HEK293 (cell line): ENCODE measurements at regions not wholly inside any gene's neighbourhood (a gene's known extent, or its start where the extent isn't known, plus 50 kb on each side); places are given as distances from the start of the nearest gene placed in this dataset.
"Not testable (repeated sequence)": the region's sequence is repeated elsewhere in the genome, so short reads cannot be mapped to it uniquely, and the experiment has no call there.

Source experiments
- CTCF ChIA-PET: fragments of 350-600 bp; formaldehyde crosslinking; extraction: SDS; loops from one replicate; lab custom pipeline; 2021; ENCODE audit warnings: antibody characterized with exemption; lab: Yijun Ruan, JAX
- POLR2A ChIA-PET: fragments of 300-600 bp; formaldehyde crosslinking; extraction: SDS; loops from one replicate; lab custom pipeline; 2020; ENCODE audit warnings: antibody characterized with exemption, inconsistent platforms; lab: Yijun Ruan, JAX
- H3K27ac ChIP-seq: fragments of 200-500 bp; sonication (Bioruptor generic); 2 replicates; pipeline ENCODE4 v1.5.1; 2014; ENCODE audit warnings: low read depth, low read length, control low read depth, inconsistent platforms; ENCODE audit errors: extremely low read depth
- H3K36me3 ChIP-seq, 2 experiments: fragments of 200-500 bp in 1 of 2; sonication (Bioruptor generic) in 1 of 2; 1 replicate in 1 of 2; 2 replicates in 1 of 2; pipeline ENCODE4 v1.5.1; 2014 to 2017; ENCODE audit warnings: inconsistent platforms in 2 of 2, low read length in 2 of 2; ENCODE audit not compliant: control insufficient read depth in 2 of 2, insufficient read depth in 1 of 2
- H3K4me1 ChIP-seq: fragments of 200-500 bp; sonication (Bioruptor generic); 2 replicates; pipeline ENCODE4 v1.5.1; 2014; ENCODE audit warnings: mild to moderate bottlenecking, low read length, inconsistent platforms; ENCODE audit not compliant: control insufficient read depth, insufficient read depth
- H3K4me3 ChIP-seq: 2 replicates; pipeline ENCODE4 v1.5.1; 2011; ENCODE audit warnings: low read depth, mild to moderate bottlenecking, control low read depth, low read length, moderate library complexity
- H3K9me3 ChIP-seq: fragments of 200-500 bp; sonication (Bioruptor generic); 2 replicates; pipeline ENCODE4 v1.5.1; 2014; ENCODE audit warnings: low read depth, low read length, inconsistent platforms; ENCODE audit not compliant: control insufficient read depth, insufficient read depth
- ATF2 ChIP-seq: fragments of 450-650 bp; formaldehyde crosslinking; IDR thresholded peaks from 2 replicates; pipeline ENCODE4 v1.5.1; 2016; ENCODE audit warnings: missing biosample characterization, missing genetic modification characterization, low read depth
- EGR2 ChIP-seq: fragments of 450-650 bp; formaldehyde crosslinking; IDR thresholded peaks from 2 replicates; pipeline ENCODE4 v1.5.1; 2016; ENCODE audit warnings: low read depth, missing biosample characterization, missing genetic modification characterization
- GFI1B ChIP-seq: fragments of 450-650 bp; formaldehyde crosslinking; IDR thresholded peaks from 2 replicates; pipeline ENCODE4 v1.5.1; 2016; ENCODE audit warnings: missing biosample characterization, missing genetic modification characterization
- GLIS2 ChIP-seq: fragments of 450-650 bp; formaldehyde crosslinking; IDR thresholded peaks from 2 replicates; pipeline ENCODE4 v1.5.1; 2016; ENCODE audit warnings: missing biosample characterization, missing genetic modification characterization
- IKZF3 ChIP-seq: fragments of 450-650 bp; IDR thresholded peaks from 2 replicates; pipeline ENCODE4 v1.5.0; 2018; ENCODE audit warnings: missing biosample characterization, mild to moderate bottlenecking, missing genetic modification characterization, moderate library complexity
- OSR2 ChIP-seq: fragments of 450-650 bp; formaldehyde crosslinking; IDR thresholded peaks from 2 replicates; pipeline ENCODE4 v1.5.1; 2016; ENCODE audit warnings: missing biosample characterization, missing genetic modification characterization
- PRDM1 ChIP-seq: fragments of 450-650 bp; formaldehyde crosslinking; IDR thresholded peaks from 2 replicates; pipeline ENCODE4; 2016; ENCODE audit warnings: missing biosample characterization, missing genetic modification characterization
- SCRT2 ChIP-seq: fragments of 450-650 bp; formaldehyde crosslinking; IDR thresholded peaks from 2 replicates; pipeline ENCODE4 v1.5.1; 2016; ENCODE audit warnings: missing biosample characterization, missing genetic modification characterization
- SP7 ChIP-seq: fragments of 450-650 bp; formaldehyde crosslinking; IDR thresholded peaks from 2 replicates; pipeline ENCODE4 v1.5.1; 2016; ENCODE audit warnings: missing biosample characterization, missing genetic modification characterization
- TCF7L2 ChIP-seq: IDR thresholded peaks from 2 replicates; pipeline ENCODE4 v1.6.1; 2011; ENCODE audit warnings: low read depth, mild to moderate bottlenecking, inconsistent platforms, low read length, moderate library complexity, borderline replicate concordance
- ZBTB17 ChIP-seq: fragments of 450-650 bp; formaldehyde crosslinking; IDR thresholded peaks from 2 replicates; pipeline ENCODE4 v1.5.1; 2016; ENCODE audit warnings: missing biosample characterization, missing genetic modification characterization
- ZFHX2 ChIP-seq: fragments of 450-650 bp; formaldehyde crosslinking; conservative IDR thresholded peaks from 2 replicates; pipeline ENCODE4 v1.5.1; 2016; ENCODE audit warnings: missing biosample characterization, missing genetic modification characterization
- ZFP69B ChIP-seq: fragments of 450-650 bp; formaldehyde crosslinking; IDR thresholded peaks from 2 replicates; pipeline ENCODE4 v1.5.1; 2016; ENCODE audit warnings: missing biosample characterization, missing genetic modification characterization
- ZNF366 ChIP-seq: fragments of 450-650 bp; formaldehyde crosslinking; conservative IDR thresholded peaks from 2 replicates; pipeline ENCODE4 v1.5.1; 2016; ENCODE audit warnings: missing biosample characterization, missing genetic modification characterization
- ZNF600 ChIP-seq: fragments of 450-650 bp; formaldehyde crosslinking; IDR thresholded peaks from 2 replicates; pipeline ENCODE4 v1.5.1; 2016; ENCODE audit warnings: missing biosample characterization, missing genetic modification characterization
- ZNF639 ChIP-seq: fragments of 450-650 bp; formaldehyde crosslinking; IDR thresholded peaks from 2 replicates; pipeline ENCODE4 v1.5.1; 2016; ENCODE audit warnings: missing biosample characterization, missing genetic modification characterization
- TF ChIP-seq, protein P1 (sequence below): fragments of 450-650 bp; formaldehyde crosslinking; IDR thresholded peaks from 2 replicates; pipeline ENCODE4 v1.5.1; 2016; ENCODE audit warnings: missing biosample characterization, missing genetic modification characterization

- peak; percentile 46; the same call in 1 of the 2 replicates for TF ChIP-seq ZNF639 (tag by site-specific recombination)
- peak; percentile 70 for TF ChIP-seq SP7 (tag by site-specific recombination)
- TF ChIP-seq ZNF600: peak; percentile 64
- peak; percentile 74 for TF ChIP-seq GLIS2
Observed at GRCh38 chr16:21511315-21512210, 87.8 kb upstream of the METTL9 start (continued).

DNA sequence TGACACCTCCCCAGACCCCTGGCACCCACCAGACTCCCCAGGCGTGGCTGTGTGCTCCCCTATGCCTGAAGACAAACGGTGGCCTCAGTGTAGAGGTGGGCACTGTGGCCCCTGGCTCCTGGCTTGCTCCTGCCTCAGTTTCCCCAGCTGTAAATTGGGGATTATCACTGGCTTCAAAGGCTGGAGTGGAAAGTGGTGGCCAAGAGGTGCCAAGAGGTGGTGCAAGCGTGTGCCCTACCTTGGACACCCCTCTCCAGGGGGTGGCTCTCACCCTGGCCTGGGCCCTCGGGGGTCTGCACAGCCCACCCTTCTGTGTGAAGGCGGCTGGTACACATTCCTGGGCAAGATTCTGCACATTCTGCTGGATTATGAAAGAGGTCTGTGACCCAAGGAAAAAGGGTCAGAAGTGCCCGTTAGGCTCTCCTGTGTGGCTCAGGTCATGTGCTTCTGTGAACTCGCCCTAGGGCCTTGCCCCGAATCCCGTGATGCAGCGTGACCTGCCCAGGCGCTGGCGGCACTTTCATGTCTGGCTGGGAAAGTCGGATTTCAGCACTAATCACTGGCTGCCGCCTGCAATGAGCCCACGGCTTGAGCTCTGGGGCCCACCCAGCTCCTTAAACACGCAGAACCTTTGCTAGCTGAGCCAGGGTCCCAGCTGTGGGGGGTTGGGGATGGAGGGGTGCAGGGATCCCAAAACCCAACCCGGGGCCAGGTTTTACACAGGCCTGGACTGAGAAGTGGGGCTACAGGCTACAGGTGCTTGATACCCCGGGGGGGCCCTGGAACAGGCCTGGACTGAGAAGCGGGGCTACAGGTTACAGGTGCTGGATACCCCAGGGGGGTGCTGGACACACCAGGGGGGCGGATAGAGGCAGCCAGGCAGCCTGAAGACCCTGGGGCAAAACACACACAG, 86.8 kb upstream of the METTL9 start:
- peaks cover 0 to 13% of the 10 kb centered on the region in 2 experiments; a peak in 2 of 3 replicates for H3K36me3 ChIP-seq
- H3K27ac ChIP-seq, H3K4me3 ChIP-seq, CTCF ChIA-PET, POLR2A ChIA-PET, H3K9me3 ChIP-seq: not testable (repeated sequence)
- TF ChIP-seq TCF7L2 (peak; percentile 74; the same call in 1 of the 2 replicates), OSR2 (tag by site-specific recombination) (peak; percentile 13; the same call in 1 of the 2 replicates), SCRT2 (peak; percentile 42; the same call in 1 of the 2 replicates), GFI1B (0 out of 2 replicates have a peak, but pooled peaks have one; percentile 27), SP7 (tag by site-specific recombination) (peak; percentile 37; the same call in 1 of the 2 replicates), ZFP69B (tag by site-specific recombination) (peak; percentile 83), PRDM1 (tag by site-specific recombination) (0 out of 2 replicates have a peak, but pooled peaks have one; percentile 13)
- TF ChIP-seq, protein P1, sequence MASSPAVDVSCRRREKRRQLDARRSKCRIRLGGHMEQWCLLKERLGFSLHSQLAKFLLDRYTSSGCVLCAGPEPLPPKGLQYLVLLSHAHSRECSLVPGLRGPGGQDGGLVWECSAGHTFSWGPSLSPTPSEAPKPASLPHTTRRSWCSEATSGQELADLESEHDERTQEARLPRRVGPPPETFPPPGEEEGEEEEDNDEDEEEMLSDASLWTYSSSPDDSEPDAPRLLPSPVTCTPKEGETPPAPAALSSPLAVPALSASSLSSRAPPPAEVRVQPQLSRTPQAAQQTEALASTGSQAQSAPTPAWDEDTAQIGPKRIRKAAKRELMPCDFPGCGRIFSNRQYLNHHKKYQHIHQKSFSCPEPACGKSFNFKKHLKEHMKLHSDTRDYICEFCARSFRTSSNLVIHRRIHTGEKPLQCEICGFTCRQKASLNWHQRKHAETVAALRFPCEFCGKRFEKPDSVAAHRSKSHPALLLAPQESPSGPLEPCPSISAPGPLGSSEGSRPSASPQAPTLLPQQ (tag by site-specific recombination): peak; percentile 61
- TF ChIP-seq, all 188 proteins: peak for 8; not testable (repeated sequence) for 180
- H3K4me1 ChIP-seq: peaks cover 16% of the 10 kb centered on the region; the same call in 1 of the 2 replicates

DNA sequence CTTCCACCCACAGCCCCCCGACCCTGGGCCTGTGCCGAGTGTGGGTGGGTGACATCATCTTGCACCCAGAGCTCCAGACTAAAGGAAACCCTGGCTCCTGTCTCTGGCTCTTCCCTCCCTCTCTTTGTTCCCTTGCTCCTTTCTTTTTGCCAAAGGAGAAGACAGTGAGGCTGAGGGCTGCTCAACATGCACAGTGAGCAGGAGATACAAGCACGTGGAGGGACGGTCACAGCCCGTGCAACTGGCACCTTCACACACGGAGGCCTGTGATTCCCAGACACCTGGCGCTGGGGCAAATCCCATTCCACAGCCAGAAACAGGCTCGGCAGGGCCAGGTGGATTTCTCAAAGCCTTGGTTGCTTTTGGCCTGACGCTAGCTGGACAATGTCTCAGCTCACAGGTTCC, 86.0 kb upstream of the METTL9 start:
- peaks cover 0 to 13% of the 10 kb centered on the region in 2 experiments; a peak in 2 of 3 replicates for H3K36me3 ChIP-seq
- peaks cover 16% of the 10 kb centered on the region; the same call in 1 of the 2 replicates for H3K4me1 ChIP-seq

More for the DNA sequence above, 86.0 kb upstream of the METTL9 start:
- H3K9me3 ChIP-seq, CTCF ChIA-PET, POLR2A ChIA-PET, H3K27ac ChIP-seq, H3K4me3 ChIP-seq: not testable (repeated sequence)
- TF ChIP-seq ZNF366 (tag by site-specific recombination) (peak; percentile 66), EGR2 (peak; percentile 53), ATF2 (tag by site-specific recombination) (0 out of 2 replicates have a peak, but pooled peaks have one; percentile 10), IKZF3 (peak; percentile 55), ZBTB17 (tag by site-specific recombination) (0 out of 2 replicates have a peak, but pooled peaks have one; percentile 14), ZFHX2 (peak; percentile 55), ZNF600 (peak; percentile 56; the same call in 1 of the 2 replicates)
